WTC11 (cell line): ENCODE measurements at regions not wholly inside any gene's neighbourhood (a gene's known extent, or its start where the extent isn't known, plus 50 kb on each side); places are given as distances from the start of the nearest gene placed in this dataset.

Source experiments
- ATF3 ChIP-seq: sonication (generic); formaldehyde crosslinking; conservative IDR thresholded peaks from 2 replicates; pipeline ENCODE4 v1.8.1; 2022; ENCODE audit warnings: mild to moderate bottlenecking, missing genetic modification reagents
- CTCF ChIP-seq: fragments of 200-600 bp; IDR thresholded peaks from 2 replicates; pipeline ENCODE4 v1.8.0; 2022; ENCODE audit warnings: antibody characterized with exemption
- ETV6 ChIP-seq: sonication (generic); formaldehyde crosslinking; IDR thresholded peaks from 2 replicates; pipeline ENCODE4 v1.8.1; 2022; ENCODE audit warnings: mild to moderate bottlenecking, missing genetic modification reagents
- IRF1 ChIP-seq: sonication (generic); formaldehyde crosslinking; IDR thresholded peaks from 2 replicates; pipeline ENCODE4 v1.8.0; 2023; ENCODE audit warnings: missing genetic modification reagents
- MAX ChIP-seq: sonication (generic); formaldehyde crosslinking; IDR thresholded peaks from 2 replicates; pipeline ENCODE4 v1.8.0; 2022; ENCODE audit warnings: mild to moderate bottlenecking, missing genetic modification reagents
- NFE2L1 ChIP-seq: sonication (generic); formaldehyde crosslinking; IDR thresholded peaks from 2 replicates; pipeline ENCODE4 v1.8.1; 2023; ENCODE audit warnings: missing genetic modification reagents
- NR1H2 ChIP-seq: sonication (generic); formaldehyde crosslinking; IDR thresholded peaks from 2 replicates; pipeline ENCODE4 v1.9.0; 2021; ENCODE audit warnings: mild to moderate bottlenecking, moderate library complexity, missing genetic modification reagents

- TF ChIP-seq NR1H2, result no peak
- no peak for TF ChIP-seq NFE2L1
- TF ChIP-seq ETV6, result no peak
- no peak for TF ChIP-seq CTCF
- TF ChIP-seq IRF1, result no peak
- no peak for TF ChIP-seq ATF3
- no peak for TF ChIP-seq MAX (CRISPR knock-in tag)
Measured at GRCh38 chr4:156251373-156252065, 297.9 kb upstream of the CTSO start.
